Progenitor cell of endocrine pancreas (in vitro differentiated cells): ENCODE measurements at regions not wholly inside any gene's neighbourhood (a gene's known extent, or its start where the extent isn't known, plus 50 kb on each side); places are given as distances from the start of the nearest gene placed in this dataset.

Experiments used
- DNase-seq: peaks from one replicate; pipeline ENCODE4 v3.0.0; 2021; ENCODE audit warnings: low spot score; ENCODE audit not compliant: unreplicated experiment
- H3K27ac Mint-ChIP-seq: 2 replicates; pipeline ENCODE4 v1.8.0; 2021; ENCODE audit warnings: mild to moderate bottlenecking, moderate library complexity, mixed read lengths
- H3K27me3 Mint-ChIP-seq: 2 replicates; pipeline ENCODE4 v1.8.0; 2021; ENCODE audit warnings: mixed read lengths
- H3K36me3 Mint-ChIP-seq: 2 replicates; pipeline ENCODE4 v1.8.0; 2022; ENCODE audit warnings: mixed read lengths; ENCODE audit not compliant: insufficient read depth
- H3K4me1 Mint-ChIP-seq: 2 replicates; pipeline ENCODE4 v1.8.0; 2021; ENCODE audit warnings: low read depth, mixed read lengths
- H3K4me3 Mint-ChIP-seq: 2 replicates; pipeline ENCODE4 v1.8.0; 2021; ENCODE audit warnings: low read depth, mild to moderate bottlenecking, moderate library complexity, mixed read lengths
- H3K9me3 Mint-ChIP-seq: 2 replicates; pipeline ENCODE4 v1.8.0; 2021; ENCODE audit warnings: low read depth, mixed read lengths
- CTCF ChIP-seq: fragments of 200-600 bp; sonication (generic); IDR thresholded peaks from one replicate; pipeline ENCODE4 v1.5.0; 2021; ENCODE audit warnings: antibody characterized with exemption, mild to moderate bottlenecking; ENCODE audit not compliant: unreplicated experiment

GRCh38 chr5:101136454-101136853, 233.4 kb upstream of the ST8SIA4 start:
- H3K27me3 Mint-ChIP-seq = no peaks in the 10 kb centered on the region
- H3K4me3 Mint-ChIP-seq = no peak overlapping the region
- DNase-seq = no peak
- H3K9me3 Mint-ChIP-seq = peaks cover 2% of the 10 kb centered on the region
- H3K36me3 Mint-ChIP-seq = no peaks in the 10 kb centered on the region
- no peaks in the 10 kb centered on the region for H3K4me1 Mint-ChIP-seq
- no peak for TF ChIP-seq CTCF
- H3K27ac Mint-ChIP-seq = no peak overlapping the region

- Mint-ChIP-seq H3K27me3 (no peaks in the 10 kb centered on the region), H3K27ac (no peak overlapping the region), H3K36me3 (no peaks in the 10 kb centered on the region), H3K4me3 (no peak overlapping the region), H3K4me1 (no peaks in the 10 kb centered on the region), H3K9me3 (peaks cover 10% of the 10 kb centered on the region)
- no peak for DNase-seq
- TF ChIP-seq CTCF = no peak
Observed at GRCh38 chr5:101123363-101123762, 220.3 kb upstream of the ST8SIA4 start.

- Mint-ChIP-seq H3K4me1 (no peaks in the 10 kb centered on the region), H3K27me3 (no peaks in the 10 kb centered on the region), H3K36me3 (no peaks in the 10 kb centered on the region), H3K9me3 (no peaks in the 10 kb centered on the region), H3K4me3 (no peak overlapping the region), H3K27ac (no peak overlapping the region)
- DNase-seq = no peak
- no peak for TF ChIP-seq CTCF
Observed at GRCh38 chr5:101112645-101113044, 209.6 kb upstream of the ST8SIA4 start.

GRCh38 chr5:101103874-101104273, 200.8 kb upstream of the ST8SIA4 start:
- DNase-seq = no peak
- H3K36me3 Mint-ChIP-seq = no peaks in the 10 kb centered on the region
- H3K9me3 Mint-ChIP-seq = no peaks in the 10 kb centered on the region
- no peak for TF ChIP-seq CTCF
- H3K4me1 Mint-ChIP-seq = peaks cover 3% of the 10 kb centered on the region
- H3K27me3 Mint-ChIP-seq = no peaks in the 10 kb centered on the region
- no peak overlapping the region for H3K27ac Mint-ChIP-seq
- no peak overlapping the region for H3K4me3 Mint-ChIP-seq

- TF ChIP-seq CTCF = no peak
- H3K27ac Mint-ChIP-seq = no peak overlapping the region
- H3K4me1 Mint-ChIP-seq = peaks cover 3% of the 10 kb centered on the region
- no peak for DNase-seq
- no peaks in the 10 kb centered on the region for H3K9me3 Mint-ChIP-seq
- H3K36me3 Mint-ChIP-seq = no peaks in the 10 kb centered on the region
- no peaks in the 10 kb centered on the region for H3K27me3 Mint-ChIP-seq
- H3K4me3 Mint-ChIP-seq = no peak overlapping the region
Observed at GRCh38 chr5:101102506-101102905, 199.4 kb upstream of the ST8SIA4 start.
